Chondrocyte (in vitro differentiated cells): ENCODE measurements at regions not wholly inside any gene's neighbourhood (a gene's known extent, or its start where the extent isn't known, plus 50 kb on each side); places are given as distances from the start of the nearest gene placed in this dataset.

ENCODE experiments used
- DNase-seq: peaks from one replicate; pipeline ENCODE4 v3.0.0; 2021; ENCODE audit warnings: mixed read lengths, low spot score
- H3K27ac Mint-ChIP-seq: one replicate; pipeline ENCODE4 v1.8.0; 2021; ENCODE audit warnings: mild to moderate bottlenecking, moderate library complexity, mixed read lengths; ENCODE audit not compliant: unreplicated experiment
- H3K27me3 Mint-ChIP-seq: 2 replicates; pipeline ENCODE4 v1.8.0; 2021; ENCODE audit warnings: low read depth, mixed read lengths
- H3K36me3 Mint-ChIP-seq: 2 replicates; pipeline ENCODE4 v1.8.0; 2021; ENCODE audit warnings: low read depth, mixed read lengths
- H3K4me1 Mint-ChIP-seq: 2 replicates; pipeline ENCODE4 v1.8.0; 2021; ENCODE audit warnings: low read depth, mild to moderate bottlenecking, mixed read lengths
- H3K4me3 Mint-ChIP-seq: one replicate; pipeline ENCODE4 v1.8.0; 2021; ENCODE audit warnings: mild to moderate bottlenecking, moderate library complexity, mixed read lengths; ENCODE audit not compliant: unreplicated experiment
- H3K9me3 Mint-ChIP-seq: 2 replicates; pipeline ENCODE4 v1.8.0; 2021; ENCODE audit warnings: low read depth, mixed read lengths
- CTCF ChIP-seq: fragments of 200-600 bp; sonication (generic); IDR thresholded peaks from 2 replicates; pipeline ENCODE4 v1.5.0; 2021; ENCODE audit warnings: antibody characterized with exemption, mild to moderate bottlenecking, moderate library complexity

- TF ChIP-seq CTCF: no peak
Observed at GRCh38 chr4:181859439-181859838, 383.8 kb upstream of the TENM3 start.

GRCh38 chr4:181860157-181860556 lies 383.0 kb upstream of the TENM3 start:
- TF ChIP-seq CTCF: no peak
- peaks cover 33% of the 10 kb centered on the region for H3K4me1 Mint-ChIP-seq
- H3K4me3 Mint-ChIP-seq: no peak overlapping the region
- H3K27me3 Mint-ChIP-seq: no peaks in the 10 kb centered on the region
- no peaks in the 10 kb centered on the region for H3K36me3 Mint-ChIP-seq
- H3K9me3 Mint-ChIP-seq: no peaks in the 10 kb centered on the region
- no peak overlapping the region for H3K27ac Mint-ChIP-seq
- DNase-seq: no peak

More at GRCh38 chr4:181859439-181859838, 383.8 kb upstream of the TENM3 start:
- Mint-ChIP-seq H3K27me3 (no peaks in the 10 kb centered on the region), H3K9me3 (no peaks in the 10 kb centered on the region), H3K36me3 (no peaks in the 10 kb centered on the region), H3K4me1 (peaks cover 40% of the 10 kb centered on the region), H3K27ac (no peak overlapping the region), H3K4me3 (no peak overlapping the region)
- no peak for DNase-seq

- Mint-ChIP-seq H3K27ac (no peak overlapping the region), H3K27me3 (no peaks in the 10 kb centered on the region), H3K4me1 (peaks cover 28% of the 10 kb centered on the region), H3K9me3 (no peaks in the 10 kb centered on the region), H3K36me3 (no peaks in the 10 kb centered on the region), H3K4me3 (no peak overlapping the region)
- no peak for TF ChIP-seq CTCF
- no peak for DNase-seq
Observed at GRCh38 chr4:181860668-181861067, 382.5 kb upstream of the TENM3 start.

GRCh38 chr4:181863856-181864255 lies 379.3 kb upstream of the TENM3 start:
- Mint-ChIP-seq H3K4me3 (no peak overlapping the region), H3K27ac (no peak overlapping the region), H3K27me3 (no peaks in the 10 kb centered on the region), H3K36me3 (no peaks in the 10 kb centered on the region), H3K9me3 (no peaks in the 10 kb centered on the region), H3K4me1 (peaks cover 21% of the 10 kb centered on the region)
- no peak for DNase-seq
- no peak for TF ChIP-seq CTCF

GRCh38 chr4:181870326-181870725 lies 372.9 kb upstream of the TENM3 start:
- no peaks in the 10 kb centered on the region for H3K27me3 Mint-ChIP-seq
- no peak overlapping the region for H3K27ac Mint-ChIP-seq
- H3K36me3 Mint-ChIP-seq: no peaks in the 10 kb centered on the region
- H3K4me3 Mint-ChIP-seq: no peak overlapping the region
- no peak for TF ChIP-seq CTCF
- peaks cover 14% of the 10 kb centered on the region for H3K4me1 Mint-ChIP-seq
- H3K9me3 Mint-ChIP-seq: peaks cover 3% of the 10 kb centered on the region
- DNase-seq: no peak
